ENCODE measurements at regions not wholly inside any gene's neighbourhood (a gene's known extent, or its start where the extent isn't known, plus 50 kb on each side); places are given as distances from the start of the nearest gene placed in this dataset.
"Not testable (repeated sequence)": the region's sequence is repeated elsewhere in the genome, so short reads cannot be mapped to it uniquely, and the experiment has no call there.

- no peak for DNase-seq (ENCODE audit: low read depth)
Observed at GRCh38 chr2:128414351-128414750, 95.7 kb upstream of the HS6ST1 start.

- DNase-seq (ENCODE audit: low read depth) = no peak
Observed at GRCh38 chr2:128414946-128415778, 96.5 kb upstream of the HS6ST1 start.

GRCh38 chr2:128415779-128416061, 97.1 kb upstream of the HS6ST1 start:
- no peak for DNase-seq (ENCODE audit: low read depth)

GRCh38 chr2:128416109-128416785, 97.6 kb upstream of the HS6ST1 start:
- no peak for DNase-seq (ENCODE audit: low read depth)

- DNase-seq (ENCODE audit: low read depth) = no peak
Observed at GRCh38 chr2:128416806-128417205, 98.1 kb upstream of the HS6ST1 start.

- not testable (repeated sequence) for DNase-seq (ENCODE audit: low read depth)
Observed at GRCh38 chr2:128417264-128417663, 98.6 kb upstream of the HS6ST1 start.

GRCh38 chr2:128420131-128420530, 101.5 kb upstream of the HS6ST1 start:
- no peak for DNase-seq (ENCODE audit: low read depth)

- DNase-seq (ENCODE audit: low read depth) = no peak
Observed at GRCh38 chr2:128420776-128421175, 102.1 kb upstream of the HS6ST1 start.

- no peak for DNase-seq (ENCODE audit: low read depth)
Observed at GRCh38 chr2:128421286-128421685, 102.6 kb upstream of the HS6ST1 start.

GRCh38 chr2:128421861-128422311, 103.2 kb upstream of the HS6ST1 start:
- no peak for DNase-seq (ENCODE audit: low read depth)

- peak; percentile 68 for DNase-seq (ENCODE audit: low read depth)
Observed at GRCh38 chr2:128422571-128422970, 103.9 kb upstream of the HS6ST1 start.

GRCh38 chr2:128423788-128424165, 105.1 kb upstream of the HS6ST1 start:
- DNase-seq (ENCODE audit: low read depth) = no peak

GRCh38 chr2:128424406-128425171, 105.9 kb upstream of the HS6ST1 start:
- no peak for DNase-seq (ENCODE audit: low read depth)

- no peak for DNase-seq (ENCODE audit: low read depth)
Observed at GRCh38 chr2:128425216-128425615, 106.5 kb upstream of the HS6ST1 start.

- DNase-seq (ENCODE audit: low read depth) = peak; percentile 18
Observed at GRCh38 chr2:128425731-128426620, 107.3 kb upstream of the HS6ST1 start.

- no peak for DNase-seq (ENCODE audit: low read depth)
Observed at GRCh38 chr2:128427413-128427755, 108.7 kb upstream of the HS6ST1 start.

GRCh38 chr2:128428415-128428814, 109.7 kb upstream of the HS6ST1 start:
- DNase-seq (ENCODE audit: low read depth) = no peak

- no peak for DNase-seq (ENCODE audit: low read depth)
Observed at GRCh38 chr2:128432423-128432822, 113.8 kb upstream of the HS6ST1 start.

- no peak for DNase-seq (ENCODE audit: low read depth)
Observed at GRCh38 chr2:128433911-128434550, 115.4 kb upstream of the HS6ST1 start.

GRCh38 chr2:128435576-128436478, 117.2 kb upstream of the HS6ST1 start:
- no peak for DNase-seq (ENCODE audit: low read depth)

All from HT1080 (cell line).